T47D (cell line): ENCODE measurements at regions not wholly inside any gene's neighbourhood (a gene's known extent, or its start where the extent isn't known, plus 50 kb on each side); places are given as distances from the start of the nearest gene placed in this dataset.

Experiments
- DNase-seq, 2 experiments: peaks; one replicate each; pipeline versions ENCODE4 v3.0.0 to v3.0.0-alpha.2; 2011 to 2012; ENCODE audit warnings: low read depth in 1 of 2, low spot score in 1 of 2
- JUND ChIP-seq: IDR thresholded peaks from 2 replicates; pipeline ENCODE4 v1.6.1; 2012; ENCODE audit warnings: low read depth
- in situ Hi-C: cut with HindIII; loops from 2 replicates; pipeline ENCODE4 v1.10.0; 2016; ENCODE audit warnings: low sequenced_read_pairs, low pct_unique_long_range_greater_than_20kb

- TF ChIP-seq JUND: no peak
- in situ Hi-C loops: no loop called here
- DNase-seq: no peak
Measured at GRCh38 chr5:165624166-165624946, 2118.9 kb downstream of the MAT2B start.

DNA sequence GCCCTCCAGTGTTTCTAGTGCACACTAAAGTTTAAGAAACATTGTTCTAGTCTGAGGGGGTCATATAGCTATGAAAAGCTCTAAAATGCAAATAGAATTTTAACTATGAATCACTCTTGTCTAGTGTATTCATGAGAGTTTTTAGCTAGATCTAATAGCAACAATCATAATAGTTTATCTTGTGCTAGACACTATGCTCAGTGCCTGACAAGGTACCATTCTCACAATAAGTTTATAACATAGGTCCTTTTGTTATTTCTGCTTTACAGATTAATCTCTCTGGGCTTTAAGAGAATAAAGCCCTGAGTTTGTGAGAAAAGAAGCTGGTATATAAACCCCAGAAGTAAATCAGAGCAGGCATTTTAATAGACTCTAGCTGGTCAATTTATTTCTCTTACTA, 2120.7 kb downstream of the MAT2B start:
- no peak for TF ChIP-seq JUND
- in situ Hi-C loops: no loop called here
- no peak for DNase-seq

- in situ Hi-C loops: no loop called here
- DNase-seq: peak in 1 of 2 experiments; percentile 40
- TF ChIP-seq JUND: no peak; the same call in 1 of the 2 replicates
Measured at GRCh38 chr5:165627548-165628170, 2122.2 kb downstream of the MAT2B start.

GRCh38 chr5:165630261-165630778, 2124.9 kb downstream of the MAT2B start:
- in situ Hi-C loops: no loop called here
- TF ChIP-seq JUND: no peak
- DNase-seq: peak; percentile 44 to 87

GRCh38 chr5:165631235-165631634, 2125.8 kb downstream of the MAT2B start:
- in situ Hi-C loops: no loop called here
- TF ChIP-seq JUND: no peak

DNA sequence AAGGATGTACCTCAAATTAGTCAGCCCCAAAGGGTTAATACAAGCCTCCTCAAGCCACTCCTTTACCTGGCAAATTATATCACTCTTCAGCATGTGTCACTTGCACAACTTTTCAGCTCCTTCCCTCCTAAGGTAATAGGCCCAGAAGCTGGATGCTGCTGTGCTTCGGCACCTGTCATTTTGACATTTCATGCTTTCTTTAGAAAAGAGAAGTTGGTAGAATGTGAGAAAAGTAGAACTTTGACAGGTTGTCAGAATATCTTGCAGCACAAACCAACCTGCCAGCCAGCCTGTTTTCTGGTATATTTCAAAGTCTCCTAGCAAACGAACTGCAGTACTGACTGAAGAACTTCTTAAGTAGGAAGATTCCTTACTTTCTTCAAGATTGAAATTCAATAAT, 2136.9 kb downstream of the MAT2B start:
- no peak for DNase-seq
- TF ChIP-seq JUND: no peak
- in situ Hi-C loops: no loop called here

More at GRCh38 chr5:165631235-165631634, 2125.8 kb downstream of the MAT2B start:
- DNase-seq: no peak

- in situ Hi-C loops: no loop called here
- no peak for DNase-seq
- TF ChIP-seq JUND: no peak
Measured at GRCh38 chr5:165665735-165666400, 2160.4 kb downstream of the MAT2B start.

- no peak for TF ChIP-seq JUND
- in situ Hi-C loops: no loop called here
- DNase-seq: no peak
Measured at GRCh38 chr5:165673499-165673898, 2168.1 kb downstream of the MAT2B start.

DNA sequence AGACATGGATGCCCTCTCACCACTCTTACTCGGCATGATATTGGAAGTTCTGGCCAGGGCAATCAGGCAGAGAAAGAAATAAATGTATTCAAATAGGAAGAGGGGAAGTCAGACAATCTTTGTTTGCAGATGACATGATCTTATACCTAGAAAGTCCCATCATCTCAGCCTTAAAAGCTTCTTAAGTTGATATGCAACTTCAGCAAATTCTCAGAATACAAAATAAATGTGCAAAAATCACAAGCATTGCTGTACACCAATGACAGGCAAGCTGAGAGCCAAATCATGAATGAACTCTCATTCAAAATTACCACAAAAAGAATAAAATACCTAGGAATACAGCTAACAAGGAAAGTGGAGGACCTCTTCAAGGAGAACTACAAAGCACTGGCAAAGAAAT, 2190.4 kb downstream of the MAT2B start:
- TF ChIP-seq JUND: no peak
- no peak for DNase-seq
- in situ Hi-C loops: no loop called here

DNA sequence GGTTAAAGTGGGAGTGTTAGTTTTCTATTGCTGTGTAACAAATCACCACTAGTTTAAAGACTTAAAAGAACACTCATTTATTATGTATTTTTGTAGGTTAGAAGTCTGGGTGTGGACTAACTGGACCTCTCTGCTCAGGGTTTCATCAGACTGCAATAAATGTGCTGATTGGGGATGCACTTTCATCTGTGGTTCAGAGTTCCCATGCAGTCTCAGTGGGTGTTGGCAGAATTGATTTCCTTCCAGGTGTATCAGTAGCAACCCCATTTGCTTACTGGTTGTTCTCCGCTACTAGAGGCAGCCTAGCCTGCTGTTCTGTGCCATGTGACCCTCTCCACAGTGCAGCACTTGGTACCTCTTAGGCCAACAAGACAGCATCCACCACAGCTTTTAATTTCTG, 2200.5 kb downstream of the MAT2B start:
- DNase-seq: no peak
- in situ Hi-C loops: no loop called here
- TF ChIP-seq JUND: no peak

- TF ChIP-seq JUND: no peak
Measured at GRCh38 chr5:165712011-165712410, 2206.6 kb downstream of the MAT2B start.

DNA sequence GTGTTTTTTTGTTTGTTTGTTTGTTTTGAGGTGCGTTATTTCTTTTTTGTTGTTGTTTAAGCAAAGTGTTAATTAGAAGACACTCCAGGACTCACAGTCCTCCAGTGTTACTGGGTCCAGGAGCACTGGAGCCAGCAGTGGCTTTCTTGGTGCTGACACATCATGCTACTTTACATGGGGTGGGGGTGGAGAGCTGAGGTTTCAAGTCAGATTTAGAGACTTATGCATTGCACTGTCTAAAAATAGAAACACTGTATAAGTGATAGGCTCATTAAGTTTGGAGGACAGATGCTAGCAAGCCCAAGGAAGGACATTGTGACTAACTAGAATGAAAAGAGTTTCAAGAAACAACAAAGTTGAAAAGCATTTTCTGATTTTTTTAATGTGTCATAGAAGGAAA, 2209.2 kb downstream of the MAT2B start:
- in situ Hi-C loops: no loop called here
- TF ChIP-seq JUND: no peak
- DNase-seq: no peak

More at GRCh38 chr5:165712011-165712410, 2206.6 kb downstream of the MAT2B start:
- DNase-seq: no peak
- in situ Hi-C loops: no loop called here

DNA sequence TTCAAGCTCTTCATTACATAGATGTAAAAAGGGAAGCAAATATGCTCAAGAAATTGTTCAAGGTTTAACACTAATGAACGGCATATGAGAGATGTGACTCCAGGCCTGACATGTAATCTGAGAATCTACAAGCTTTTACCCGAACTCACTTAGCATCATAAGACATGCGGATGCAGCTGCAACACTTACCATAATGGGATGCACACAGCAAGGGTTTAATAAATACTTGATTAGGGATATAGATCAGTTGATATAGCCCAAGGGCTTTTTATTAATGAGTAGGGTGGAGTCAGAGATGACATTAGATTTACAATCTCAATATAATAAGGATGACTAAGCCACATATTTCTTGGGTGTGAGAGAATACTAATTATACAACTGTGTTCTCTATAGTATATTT, 2215.5 kb downstream of the MAT2B start:
- no peak for DNase-seq
- TF ChIP-seq JUND: no peak
- in situ Hi-C loops: no loop called here
